NT2/D1 (cell line): ENCODE measurements at regions not wholly inside any gene's neighbourhood (a gene's known extent, or its start where the extent isn't known, plus 50 kb on each side); places are given as distances from the start of the nearest gene placed in this dataset.

Experiments
- SUZ12 ChIP-seq: IDR thresholded peaks from 2 replicates; pipeline ENCODE4 v1.6.1; 2011; ENCODE audit not compliant: insufficient read length, insufficient read depth; ENCODE audit errors: extremely low read depth
- YY1 ChIP-seq: IDR thresholded peaks from 2 replicates; pipeline ENCODE4 v1.6.1; 2011; ENCODE audit not compliant: insufficient read length, insufficient read depth
- ZNF274 ChIP-seq: IDR thresholded peaks from 2 replicates; pipeline ENCODE4 v1.6.1; 2011; ENCODE audit warnings: mild to moderate bottlenecking, low read depth, low read length

DNA sequence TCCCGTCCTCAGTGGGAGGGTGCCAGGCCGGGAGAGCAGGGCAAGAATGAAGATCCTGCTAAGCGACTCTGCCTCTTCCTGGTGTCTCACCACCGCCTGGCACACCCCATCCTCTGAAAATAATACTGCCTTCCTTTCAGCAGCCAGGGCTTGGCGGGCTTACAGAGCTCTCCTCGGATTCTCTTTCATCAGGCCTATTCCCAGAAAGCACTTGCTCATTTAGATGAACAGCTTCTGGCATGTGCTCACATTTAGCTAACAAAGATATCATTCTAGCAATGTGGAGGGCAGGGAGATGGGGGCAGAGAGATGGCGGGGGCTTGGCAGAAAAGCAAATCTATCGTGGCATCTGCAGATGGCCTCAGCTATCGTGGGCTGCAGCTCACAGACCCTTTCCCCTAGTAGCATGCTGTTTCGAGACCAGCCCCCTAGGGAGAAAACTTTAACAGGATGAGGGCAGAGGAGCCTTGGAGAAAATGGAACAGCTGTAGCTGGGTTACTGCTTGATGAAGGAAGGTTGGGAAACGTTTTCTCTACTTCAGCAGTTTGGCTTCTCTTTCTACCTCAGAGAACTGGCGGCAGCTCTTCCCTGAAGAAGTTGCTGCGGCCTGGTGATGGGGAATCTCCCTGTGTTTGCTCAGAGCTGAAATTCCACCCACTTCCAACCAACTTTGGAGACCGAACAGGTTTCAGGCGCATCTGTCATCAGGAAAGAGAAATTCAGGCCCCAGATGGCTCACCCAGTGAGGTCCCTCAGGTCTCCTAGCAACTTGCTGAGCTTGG, 102.1 kb downstream of the TMEM174 start:
- TF ChIP-seq SUZ12, result no peak
- TF ChIP-seq ZNF274, result no peak
- TF ChIP-seq YY1, result no peak
